HG03196 (cell line): ENCODE measurements at regions not wholly inside any gene's neighbourhood (a gene's known extent, or its start where the extent isn't known, plus 50 kb on each side); places are given as distances from the start of the nearest gene placed in this dataset.
"Not testable (repeated sequence)": the region's sequence is repeated elsewhere in the genome, so short reads cannot be mapped to it uniquely, and the experiment has no call there.

Source experiments
- ATAC-seq: cut with Tn5 transposase; IDR thresholded peaks from one replicate; pipeline ENCODE4 v1.9.1; 2021; ENCODE audit not compliant: unreplicated experiment

GRCh38 chr3:117853923-117854668 is 1144.5 kb downstream of the TUSC7 start:
- ATAC-seq, result no peak

- ATAC-seq, result no peak
Measured at GRCh38 chr3:117856354-117856753, 1146.8 kb downstream of the TUSC7 start.

- ATAC-seq, result no peak
Measured at GRCh38 chr3:117863146-117863545, 1153.6 kb downstream of the TUSC7 start.

- no peak for ATAC-seq
Measured at GRCh38 chr3:117865338-117865737, 1155.8 kb downstream of the TUSC7 start.

- ATAC-seq, result no peak
Measured at GRCh38 chr3:117868766-117869165, 1159.2 kb downstream of the TUSC7 start.

- ATAC-seq, result no peak
Measured at GRCh38 chr3:117871934-117872333, 1162.4 kb downstream of the TUSC7 start.

GRCh38 chr3:117872594-117873248 is 1161.9 kb downstream of the IGSF11 start:
- not testable (repeated sequence) for ATAC-seq

- no peak for ATAC-seq
Measured at GRCh38 chr3:117873249-117873600, 1161.4 kb downstream of the IGSF11 start.

GRCh38 chr3:117874028-117874690 is 1160.5 kb downstream of the IGSF11 start:
- ATAC-seq, result no peak

GRCh38 chr3:117874904-117875874 is 1159.5 kb downstream of the IGSF11 start:
- no peak for ATAC-seq

- no peak for ATAC-seq
Measured at GRCh38 chr3:117875887-117876286, 1158.8 kb downstream of the IGSF11 start.

- no peak for ATAC-seq
Measured at GRCh38 chr3:117880638-117881037, 1154.0 kb downstream of the IGSF11 start.

GRCh38 chr3:117881210-117881609 is 1153.4 kb downstream of the IGSF11 start:
- no peak for ATAC-seq

- ATAC-seq, result no peak
Measured at GRCh38 chr3:117885011-117885441, 1149.6 kb downstream of the IGSF11 start.

- no peak for ATAC-seq
Measured at GRCh38 chr3:117886147-117886546, 1148.5 kb downstream of the IGSF11 start.

GRCh38 chr3:117887031-117887430 is 1147.6 kb downstream of the IGSF11 start:
- no peak for ATAC-seq

- no peak for ATAC-seq
Measured at GRCh38 chr3:117887901-117888300, 1146.7 kb downstream of the IGSF11 start.

- ATAC-seq, result no peak
Measured at GRCh38 chr3:117892431-117892841, 1142.2 kb downstream of the IGSF11 start.

GRCh38 chr3:117893001-117893400 is 1141.6 kb downstream of the IGSF11 start:
- ATAC-seq, result no peak

- ATAC-seq, result no peak
Measured at GRCh38 chr3:117893638-117894037, 1141.0 kb downstream of the IGSF11 start.
